NCI-H187 treated with DMSO at 0.1 percent for 48 hours (cell line): ENCODE measurements at regions not wholly inside any gene's neighbourhood (a gene's known extent, or its start where the extent isn't known, plus 50 kb on each side); places are given as distances from the start of the nearest gene placed in this dataset.
"Not testable (repeated sequence)": the region's sequence is repeated elsewhere in the genome, so short reads cannot be mapped to it uniquely, and the experiment has no call there.

Experiments
- DNase-seq: peaks from one replicate; lab custom pipeline; 2025; lab: John Stamatoyannopoulos, UW

DNA sequence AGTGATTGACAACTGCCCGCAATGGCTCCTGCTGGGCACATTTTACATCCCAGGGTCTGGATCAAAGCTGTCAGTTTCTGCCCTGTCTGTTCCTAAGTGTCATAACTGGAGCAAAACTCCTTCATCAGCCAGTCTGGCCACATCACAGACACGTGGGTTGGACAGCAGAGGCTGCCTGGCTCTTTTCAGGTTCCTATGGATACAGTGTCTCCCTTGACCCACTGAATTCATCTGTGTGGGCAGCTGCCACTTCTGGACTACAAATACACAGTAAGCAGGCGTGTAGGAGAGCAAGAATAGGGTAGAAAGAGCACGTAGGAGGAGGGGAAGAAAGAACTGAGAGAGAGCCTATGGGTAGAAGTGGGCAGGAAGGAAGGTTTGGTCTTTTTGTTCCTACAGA lies 238.0 kb downstream of the ENC1 start:
- DNase-seq = no peak

DNA sequence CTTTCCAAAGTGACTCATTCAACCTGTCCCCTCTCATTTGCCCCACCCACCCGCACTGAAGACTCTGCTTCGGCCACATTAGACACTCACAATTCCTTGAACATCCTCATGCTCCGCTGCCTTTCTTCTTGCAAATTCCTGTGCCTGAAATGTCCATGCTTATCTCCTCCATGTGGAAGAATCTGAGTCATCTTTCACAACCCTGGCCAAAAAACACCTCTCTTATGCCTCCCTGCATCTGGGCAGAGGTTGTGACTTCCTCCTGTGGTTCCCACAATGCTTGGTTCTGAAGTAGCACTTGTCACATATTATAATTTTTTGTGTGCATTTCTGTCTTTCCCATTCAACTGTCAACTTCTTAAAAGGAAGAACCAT lies 238.6 kb downstream of the ENC1 start:
- DNase-seq = no peak

DNA sequence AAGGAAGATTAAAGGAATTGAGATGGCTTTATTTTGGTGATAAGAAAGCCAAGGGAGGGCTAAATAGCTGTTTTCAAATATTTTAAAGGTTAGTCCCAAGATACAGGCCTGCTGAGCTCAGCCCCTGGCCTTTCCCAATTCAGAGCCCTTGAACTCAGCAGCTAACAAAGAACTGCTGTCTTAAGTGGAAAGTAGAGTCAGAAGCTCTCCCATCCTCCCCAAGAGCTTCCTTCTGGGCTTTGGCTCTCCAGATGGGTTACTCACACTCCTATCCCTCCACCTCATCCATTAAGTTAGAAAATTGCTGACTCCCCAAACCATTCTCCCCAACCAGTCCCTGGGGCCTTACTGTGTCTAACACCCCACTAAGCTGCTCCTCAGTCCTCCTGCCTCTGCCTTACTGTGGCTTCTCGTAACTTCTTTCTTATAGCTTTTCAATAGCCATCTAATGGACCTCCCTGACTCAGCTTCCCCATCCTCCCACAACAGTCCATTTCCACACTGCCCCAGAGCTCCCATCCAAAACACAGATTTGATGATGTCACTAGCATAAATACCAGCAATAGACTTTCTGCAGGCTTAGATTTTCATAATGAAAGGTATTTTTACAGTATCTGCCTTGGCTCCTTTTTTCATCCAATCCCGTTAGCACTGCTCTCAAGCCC lies 239.1 kb downstream of the ENC1 start:
- DNase-seq = no peak

DNA sequence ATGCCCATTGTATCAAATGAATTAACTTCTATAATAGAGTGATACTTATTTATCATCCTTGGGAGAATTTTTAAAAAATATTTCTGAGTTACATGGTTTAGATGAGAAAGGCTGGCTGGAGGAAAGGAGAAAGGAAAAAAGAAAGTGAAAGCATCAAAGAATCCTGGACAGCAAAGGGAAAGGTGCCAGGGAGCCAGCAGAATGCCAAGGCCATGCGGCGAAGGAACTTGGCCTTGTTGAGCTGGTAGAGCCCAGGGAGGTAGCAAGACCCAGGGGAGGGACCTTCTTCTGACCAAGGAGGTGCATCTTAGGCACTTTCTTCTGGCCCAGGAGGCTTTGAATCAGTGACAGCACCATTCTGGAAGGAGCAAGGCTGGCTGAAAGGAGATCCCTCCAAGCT lies 240.5 kb downstream of the ENC1 start:
- DNase-seq = no peak

DNA sequence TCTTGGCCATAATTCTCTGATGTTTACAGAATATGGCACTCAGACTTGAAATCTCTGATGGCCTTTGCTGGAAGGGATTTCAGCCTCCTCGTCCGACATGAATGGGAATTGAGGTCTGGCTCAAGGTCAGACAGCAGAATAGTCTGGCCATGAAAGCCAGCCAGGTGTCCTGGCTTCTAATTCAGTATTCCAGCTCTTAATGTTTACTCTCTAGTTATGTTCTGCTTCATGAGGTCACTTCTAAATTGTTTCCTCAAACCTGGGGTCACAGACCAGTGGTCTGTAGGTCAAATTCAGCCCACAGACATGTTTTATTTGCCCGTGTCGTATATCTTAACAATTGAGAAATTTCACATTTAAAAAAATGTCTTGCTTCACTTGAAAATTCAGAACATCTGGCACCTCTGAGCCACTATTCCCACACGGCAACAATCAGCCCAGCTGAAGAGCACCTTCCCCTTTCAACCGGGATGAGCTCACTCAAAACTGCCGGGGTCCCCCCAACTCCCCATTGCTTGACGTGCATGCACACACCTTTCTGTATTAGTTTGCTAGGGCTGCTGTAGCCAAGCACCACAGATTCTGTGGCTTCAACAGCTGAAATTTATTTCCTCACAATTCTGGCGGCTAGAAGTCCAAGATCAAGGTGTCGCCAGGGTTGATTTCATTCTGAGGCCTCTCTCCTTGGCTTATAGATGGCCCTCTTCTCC lies 243.5 kb downstream of the ENC1 start:
- DNase-seq = no peak

DNA sequence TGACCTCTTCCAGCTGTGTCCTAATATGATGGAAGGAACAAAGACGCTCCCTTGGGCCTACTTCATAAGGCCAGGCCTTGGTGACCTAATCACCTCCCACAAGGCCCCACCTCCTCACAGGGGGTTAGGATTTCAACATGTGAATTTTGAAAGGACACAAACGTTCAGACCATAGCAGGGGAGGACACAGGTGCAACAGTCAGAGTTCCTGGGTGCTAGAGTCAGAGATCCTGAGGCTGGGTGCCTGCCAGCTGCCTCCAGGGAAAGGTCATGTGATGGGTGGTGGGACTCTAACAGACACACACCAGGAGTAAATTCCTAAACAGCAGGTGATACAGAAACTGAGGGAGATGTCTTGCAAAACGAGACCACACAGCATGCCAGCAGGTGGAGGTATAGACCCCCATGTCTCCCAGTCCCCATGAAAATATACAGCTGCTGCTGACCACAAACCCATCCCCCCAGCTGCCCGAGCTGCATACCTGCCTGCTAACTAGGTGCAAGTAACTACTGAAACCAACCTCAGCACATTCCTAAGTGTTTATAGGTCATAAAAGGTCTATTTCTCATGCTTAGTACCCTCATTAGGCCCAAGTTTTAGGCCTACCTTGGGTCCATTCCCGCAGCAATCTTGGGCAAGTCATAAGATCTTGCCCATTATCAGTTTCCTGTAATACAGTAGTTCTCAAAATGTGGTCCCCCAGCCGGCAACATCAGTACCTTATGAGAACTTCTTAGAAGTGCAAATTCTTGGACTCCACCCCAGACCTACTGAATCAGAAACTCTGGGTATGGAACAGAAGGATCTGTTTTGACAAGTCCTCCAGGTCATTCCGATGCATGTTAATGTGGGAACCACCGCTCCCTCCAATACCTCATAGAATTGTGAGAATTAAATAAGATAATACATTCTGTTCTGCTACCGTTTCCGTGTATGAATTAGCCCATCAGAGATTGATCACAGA lies 245.3 kb downstream of the ENC1 start:
- no peak for DNase-seq

DNA sequence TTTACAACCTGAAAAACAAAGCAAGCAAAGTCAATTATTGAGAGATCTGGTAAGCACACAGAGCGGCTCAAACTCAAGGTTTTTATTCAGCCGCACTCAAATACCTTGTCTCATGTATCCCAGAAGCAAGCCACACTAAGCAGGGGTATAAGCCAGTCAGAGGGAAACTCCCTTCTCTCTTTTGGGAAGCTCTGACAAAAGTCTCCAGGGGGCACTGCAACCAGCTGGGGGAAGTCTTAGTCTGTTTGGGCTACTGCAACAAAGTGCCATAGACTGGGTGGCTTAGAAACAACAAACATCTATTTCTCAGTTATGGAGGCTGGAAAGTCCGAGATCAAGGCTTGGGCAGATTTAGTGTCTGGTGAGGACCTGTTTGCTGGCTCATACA lies 246.0 kb downstream of the ENC1 start:
- no peak for DNase-seq

DNA sequence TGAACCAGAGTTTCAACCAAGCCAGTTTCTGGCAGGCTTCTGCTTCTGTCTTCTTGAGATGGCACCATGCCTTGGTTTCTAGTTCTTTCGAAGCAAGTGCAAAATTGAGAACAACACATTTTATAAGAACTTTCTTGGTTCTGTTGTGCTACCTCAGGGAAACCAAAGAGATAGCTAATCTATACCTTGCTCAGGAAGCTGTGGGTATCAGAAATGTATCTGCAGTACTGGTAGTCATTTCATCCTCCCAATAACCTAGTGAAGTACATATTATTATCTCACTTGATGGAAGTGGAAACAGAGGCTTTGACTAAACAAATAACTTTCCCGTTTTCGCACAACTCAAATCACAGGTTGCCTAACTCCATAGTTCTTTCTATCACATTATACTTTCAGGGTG lies 246.6 kb downstream of the ENC1 start:
- DNase-seq = no peak

DNA sequence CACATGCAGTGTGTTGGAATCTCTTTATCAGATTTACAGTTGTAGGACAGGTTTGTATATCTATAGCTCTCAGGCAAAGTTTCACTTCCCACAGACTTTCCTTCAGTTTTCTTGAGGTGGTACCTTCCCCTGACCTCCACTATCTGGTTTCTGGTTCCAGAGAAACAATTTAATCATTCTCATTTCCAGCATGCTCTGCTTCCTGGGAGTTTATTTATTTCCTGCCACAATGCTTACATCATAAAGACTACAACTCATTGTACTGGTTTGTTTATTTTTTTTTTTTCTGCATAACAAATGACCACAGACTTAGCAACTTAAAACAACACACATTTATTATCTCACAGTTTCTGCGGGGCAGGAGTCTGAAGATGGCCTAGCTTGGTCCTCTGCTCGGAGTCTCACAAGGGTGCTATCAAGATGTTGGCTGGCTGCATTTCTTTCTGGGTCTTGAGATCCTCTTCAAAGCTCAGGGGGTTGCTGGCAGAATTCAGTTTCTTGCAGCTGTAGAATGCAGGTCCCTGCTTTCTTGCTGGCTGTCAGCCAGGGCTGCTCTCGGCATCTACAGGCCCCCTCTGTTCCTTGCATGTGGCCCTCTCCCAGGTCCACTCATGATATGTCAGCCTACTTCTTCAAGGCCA lies 247.7 kb downstream of the ENC1 start:
- no peak for DNase-seq

DNA sequence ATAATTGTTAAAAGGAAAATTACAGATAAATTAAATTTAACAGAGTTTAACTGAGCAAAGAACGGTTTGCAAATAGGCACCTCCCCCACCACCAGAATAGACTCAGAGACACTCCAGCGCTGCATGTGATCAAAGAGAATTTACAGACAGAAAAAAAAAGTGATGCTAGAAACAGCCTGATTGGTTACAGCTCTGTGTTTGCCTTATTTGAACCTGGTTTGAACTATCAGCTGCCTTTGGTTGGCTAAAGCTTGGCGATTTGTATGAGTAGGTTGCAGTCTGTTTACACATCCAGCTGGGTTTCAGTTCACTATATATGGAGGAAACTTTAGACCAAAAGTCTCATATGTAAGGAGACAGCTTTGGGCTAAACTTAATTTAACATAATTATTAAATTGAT lies 249.1 kb downstream of the ENC1 start:
- DNase-seq = no peak

DNA sequence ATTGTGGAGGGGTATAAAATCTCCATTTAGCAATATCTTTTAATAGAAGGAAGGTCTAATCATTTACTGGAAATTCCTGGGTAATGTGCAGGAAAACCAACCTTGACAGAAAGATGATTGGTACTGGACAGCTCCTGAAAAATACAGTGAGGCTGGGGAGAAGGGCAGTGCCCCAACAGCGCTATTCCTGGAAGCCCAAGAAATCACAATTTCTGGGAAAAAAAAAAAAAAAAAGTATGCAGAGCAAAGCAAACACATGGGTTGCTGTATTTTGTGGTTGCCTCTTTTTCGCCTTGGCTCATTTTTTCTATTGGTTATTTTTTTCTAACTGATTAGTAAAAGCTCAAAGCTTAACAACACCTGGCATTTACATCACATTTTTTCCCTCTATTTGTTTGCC lies 249.7 kb downstream of the ENC1 start:
- DNase-seq = no peak

DNA sequence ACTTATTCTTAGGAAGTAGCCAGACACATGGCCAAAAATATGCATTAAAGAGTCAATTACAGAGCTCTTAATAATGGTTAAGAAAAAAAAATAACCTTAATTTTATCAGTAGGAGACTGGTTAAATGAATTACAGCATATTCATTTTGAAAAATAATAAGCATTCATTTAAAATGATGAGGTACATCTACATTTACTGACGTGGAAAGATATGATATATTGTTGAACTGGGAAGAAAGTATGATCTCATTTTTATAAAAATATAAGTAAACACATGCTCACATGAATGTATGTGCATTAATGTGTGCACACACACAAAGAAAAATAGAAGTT lies 250.3 kb downstream of the ENC1 start:
- DNase-seq = no peak

DNA sequence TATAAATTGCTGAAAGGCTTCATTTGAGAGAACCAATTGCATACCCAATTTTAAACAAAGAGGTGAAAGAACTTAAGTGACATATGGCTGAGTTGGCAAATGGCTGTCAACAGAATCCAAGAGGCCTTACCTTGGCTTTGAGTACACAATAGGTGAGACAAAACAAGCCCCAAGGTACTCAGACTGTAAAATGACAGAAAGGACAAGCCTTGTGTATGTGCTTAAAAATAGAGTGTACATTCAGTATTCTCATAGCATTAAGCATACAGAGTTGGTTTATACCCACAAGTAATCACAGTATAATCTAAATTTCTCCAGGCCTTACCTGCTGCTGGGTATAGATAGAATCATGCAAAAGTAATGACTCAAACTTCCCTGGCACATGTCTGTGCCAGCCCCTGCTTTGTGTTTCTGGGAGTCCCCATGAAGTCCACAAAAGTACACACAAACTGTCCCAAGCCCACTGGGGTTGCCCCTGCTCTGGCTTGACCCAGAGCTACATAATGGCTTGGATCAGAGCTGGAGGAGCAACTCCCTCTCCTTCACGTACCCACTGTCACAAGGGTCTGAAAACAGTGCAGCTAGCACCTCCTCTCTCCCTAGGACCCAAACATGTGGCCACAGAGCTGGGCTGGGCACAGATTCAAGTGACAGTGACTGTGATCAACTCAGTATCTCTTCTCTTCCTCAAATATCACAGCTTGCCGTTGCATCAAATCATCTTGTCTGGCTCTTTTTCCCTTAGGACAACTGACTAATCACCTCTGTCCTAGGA lies 250.8 kb downstream of the ENC1 start:
- no peak for DNase-seq

DNA sequence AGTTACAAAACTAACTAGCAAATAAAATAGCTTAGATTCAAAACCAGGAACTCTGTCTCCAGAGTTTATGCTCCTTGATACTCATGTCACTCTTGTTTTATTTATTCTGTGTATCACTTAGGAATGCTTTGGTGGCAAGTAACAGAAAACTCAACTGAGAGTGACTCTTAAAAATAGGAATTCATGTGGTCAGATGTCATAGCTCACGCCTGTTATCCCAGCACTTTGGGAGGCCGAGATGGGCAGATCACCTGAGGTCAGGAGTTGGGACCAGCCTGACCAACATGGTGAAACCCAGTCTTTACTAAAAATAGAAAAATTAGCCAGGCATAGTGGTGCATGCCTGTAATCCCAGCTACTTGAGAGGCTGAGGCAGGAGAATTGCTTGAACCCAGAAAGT lies 252.1 kb downstream of the ENC1 start:
- not testable (repeated sequence) for DNase-seq

DNA sequence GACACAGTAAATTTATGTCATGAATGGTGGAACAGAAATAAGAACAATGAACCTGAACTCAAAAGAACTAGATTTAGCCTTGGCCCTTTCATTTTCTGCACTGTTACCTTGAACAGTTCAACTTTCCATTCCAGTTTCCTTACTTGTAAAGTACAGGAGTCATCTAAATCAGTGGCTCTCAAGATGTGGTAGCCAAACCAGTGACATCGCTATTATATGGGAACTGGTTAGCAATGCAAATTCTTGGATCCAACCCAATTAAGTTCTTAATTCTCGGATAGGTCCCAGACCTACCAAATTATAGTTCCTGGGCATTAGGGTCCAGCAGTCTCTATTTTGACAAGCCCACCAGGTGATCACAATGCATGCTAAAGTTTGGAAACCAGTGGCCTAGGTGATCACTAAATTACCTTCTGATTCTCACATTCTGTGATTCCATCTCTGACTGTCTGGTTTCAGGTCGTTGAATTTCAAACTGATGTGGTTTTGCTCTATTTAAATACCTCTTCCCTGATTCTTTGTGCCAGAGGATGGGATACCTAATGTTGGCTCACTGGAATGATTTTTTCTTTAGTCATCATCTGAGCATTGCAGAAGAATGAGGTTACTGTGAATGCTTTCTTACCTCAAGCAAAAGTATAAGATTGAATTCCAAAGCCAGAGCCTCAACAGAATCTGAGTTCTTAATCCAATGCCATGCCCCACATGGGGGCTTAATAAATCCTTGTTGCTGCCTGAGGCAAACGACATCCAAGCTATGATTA lies 253.8 kb downstream of the ENC1 start:
- no peak for DNase-seq

DNA sequence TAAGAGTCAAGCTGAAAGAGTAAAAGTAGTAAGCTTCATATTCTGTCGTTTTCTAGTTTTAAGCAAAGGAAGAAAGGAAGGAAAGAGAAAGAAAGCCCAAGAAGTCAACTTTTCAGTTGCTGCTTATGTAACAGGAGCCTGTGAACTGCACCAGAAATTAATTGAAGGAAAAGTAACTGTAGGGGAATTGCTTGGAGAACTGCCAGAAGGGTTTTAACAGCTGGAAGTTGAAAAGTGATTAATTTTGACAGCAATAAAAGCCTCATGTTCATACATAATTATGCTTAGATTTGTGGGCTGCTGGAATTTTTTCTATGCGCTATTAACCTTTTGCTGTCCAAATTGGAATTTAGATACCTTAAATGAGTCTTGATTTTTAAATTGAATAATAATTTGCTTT lies 255.7 kb downstream of the ENC1 start:
- DNase-seq = no peak

DNA sequence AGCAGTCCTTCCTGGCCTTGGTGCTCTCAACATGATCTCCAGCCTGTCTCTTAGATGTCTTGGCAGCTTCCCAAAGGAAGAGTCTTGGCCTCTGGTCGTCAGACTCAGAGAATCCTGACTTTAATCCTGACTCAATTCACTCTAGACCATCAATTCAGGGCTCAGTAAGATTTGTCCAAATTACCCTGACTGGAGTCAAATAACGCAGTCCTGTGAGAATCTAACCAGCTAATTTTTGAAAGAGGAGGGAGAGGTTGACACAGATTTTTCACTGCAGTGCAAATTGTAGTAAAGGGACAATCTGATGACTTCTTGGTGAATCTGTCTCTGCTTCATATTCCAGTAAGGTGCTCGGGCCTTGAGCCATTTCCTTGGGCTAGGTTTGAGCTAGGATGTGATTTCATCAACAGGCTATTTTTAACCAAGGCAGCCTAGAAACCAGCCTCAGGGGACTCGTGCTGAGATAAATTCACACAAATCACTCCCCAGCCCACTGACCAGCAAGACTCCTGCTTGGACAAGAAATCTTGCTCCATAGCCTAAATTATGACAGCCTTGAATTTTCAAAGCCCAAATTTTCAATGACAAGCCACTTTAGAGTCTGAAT lies 257.4 kb downstream of the ENC1 start:
- DNase-seq = no peak

DNA sequence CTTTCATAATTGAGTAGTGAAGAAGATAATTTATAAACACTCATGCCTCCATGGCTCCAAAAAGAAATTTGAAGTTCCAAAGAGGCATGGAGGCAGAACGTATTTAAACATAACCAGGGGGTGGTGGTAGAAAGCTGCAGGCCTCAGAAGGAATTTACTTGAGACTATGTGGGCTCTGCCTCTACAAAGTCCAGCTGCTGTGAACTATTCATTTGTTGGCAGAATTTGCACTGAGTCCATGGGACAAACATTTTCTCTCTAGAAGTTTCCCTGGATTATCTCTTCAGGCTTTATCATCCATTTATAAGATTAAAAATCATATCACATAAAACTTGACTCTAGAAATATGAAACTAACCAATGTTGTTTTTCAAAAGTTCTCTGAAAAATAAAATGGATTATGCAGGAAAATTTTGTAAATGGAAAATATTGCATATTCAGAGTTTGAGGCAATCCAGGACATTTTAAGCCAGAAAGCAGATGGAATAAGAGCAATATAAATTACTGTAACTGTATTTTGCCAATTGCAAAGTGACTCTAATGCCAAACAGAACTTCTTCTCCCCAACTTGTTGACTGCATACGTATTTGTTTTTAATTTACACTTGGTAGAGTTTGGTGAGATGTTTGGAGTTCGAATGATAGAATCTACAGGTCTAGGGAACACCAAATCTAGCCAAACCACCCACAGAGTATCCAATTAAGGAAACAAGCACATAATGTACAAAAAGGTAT lies 258.2 kb downstream of the ENC1 start:
- no peak for DNase-seq

DNA sequence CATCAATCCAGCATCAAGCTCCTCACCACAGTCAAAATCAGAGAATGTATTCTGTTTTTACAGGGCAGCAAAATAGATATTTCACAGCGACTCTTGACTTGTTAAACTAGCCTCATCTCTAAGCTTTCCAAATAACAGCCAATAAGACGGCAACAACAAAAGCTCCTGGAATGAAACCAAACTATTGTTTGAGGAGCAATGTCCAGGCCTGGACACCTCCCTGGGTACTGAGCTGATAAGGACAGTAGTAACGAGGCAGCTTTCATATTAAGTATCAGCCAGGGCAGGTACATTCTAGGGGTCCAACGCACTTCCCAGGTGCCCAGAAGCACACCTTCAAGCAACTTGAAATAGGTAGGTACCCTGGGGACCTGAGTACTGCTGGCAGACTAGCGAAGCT lies 260.3 kb downstream of the ENC1 start:
- no peak for DNase-seq

DNA sequence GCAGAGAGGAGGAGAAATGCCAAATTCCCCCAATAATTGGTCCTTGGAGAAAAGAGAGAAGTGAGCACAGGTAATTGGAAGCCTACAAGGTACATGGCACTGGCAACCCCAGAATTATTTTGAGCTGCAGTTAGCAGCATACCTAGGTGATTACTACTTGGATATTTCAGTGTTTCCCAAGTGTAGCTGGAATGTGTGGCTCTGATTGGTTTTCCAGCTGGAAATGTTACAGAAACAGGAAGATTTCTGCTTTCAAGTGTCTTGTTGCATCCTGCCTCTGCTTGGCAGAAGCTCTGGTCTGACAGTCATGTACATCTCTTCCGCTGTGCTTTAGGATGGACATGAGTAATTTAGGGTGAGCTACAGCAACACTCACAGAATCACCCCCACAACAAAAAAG lies 262.1 kb downstream of the ENC1 start:
- no peak for DNase-seq
